Transverse colon (tissue), 4 donors: ENCODE measurements at regions not wholly inside any gene's neighbourhood (a gene's known extent, or its start where the extent isn't known, plus 50 kb on each side); places are given as distances from the start of the nearest gene placed in this dataset.

Experiments
- DNase-seq: peaks from one replicate; pipeline ENCODE4 v3.0.0-alpha.2; 2019
- H3K27ac ChIP-seq, 4 donors: fragments of 200-600 bp; sonication (generic); 2 replicates each; pipeline ENCODE4 v1.5.1; 2016 to 2018; ENCODE audit warnings: inconsistent platforms in 4 of 4
- H3K27me3 ChIP-seq: fragments of 200-600 bp; sonication (generic); 2 replicates; pipeline ENCODE4 v1.5.1; 2017; ENCODE audit warnings: inconsistent platforms
- H3K36me3 ChIP-seq, 4 donors: fragments of 200-600 bp; sonication (generic); 2 replicates each; pipeline ENCODE4 v1.5.1; 2017 to 2019; ENCODE audit warnings: inconsistent platforms in 4 of 4
- H3K4me1 ChIP-seq, 4 donors: fragments of 200-600 bp; sonication (generic); 2 replicates each; pipeline ENCODE4 v1.5.1; 2017 to 2020; ENCODE audit warnings: inconsistent platforms in 4 of 4
- H3K4me3 ChIP-seq, 4 donors: fragments of 200-600 bp; sonication (generic); 1 replicate in 1 of 4; 2 replicates in 3 of 4; pipeline versions ENCODE4 v1.5.1 to v1.6.1; 2017 to 2019; ENCODE audit warnings: inconsistent platforms in 4 of 4
- H3K9me3 ChIP-seq, 2 donors: fragments of 200-600 bp; sonication (generic); 2 replicates each; pipeline ENCODE4 v1.5.1; 2017 to 2019; ENCODE audit warnings: inconsistent platforms in 2 of 2
- EP300 ChIP-seq: sonication (generic); formaldehyde crosslinking; IDR thresholded peaks from one replicate; pipeline ENCODE4 v1.6.1; 2017; ENCODE audit warnings: antibody characterized with exemption, low read depth
- POLR2A ChIP-seq: fragments of 450-650 bp; IDR thresholded peaks from one replicate; pipeline ENCODE4 v1.6.1; 2016; ENCODE audit warnings: antibody characterized with exemption, mild to moderate bottlenecking, moderate library complexity
- POLR2AphosphoS5 ChIP-seq, 3 donors: sonication (generic); formaldehyde crosslinking; IDR thresholded peaks; one replicate each; pipeline ENCODE4 v1.6.1; 2016; ENCODE audit warnings: antibody characterized with exemption in 3 of 3
- WGBS, 2 donors: methylation state at CpG; one replicate each; pipeline ENCODE4 v1.1.5; 2018; ENCODE audit warnings: low coverage in 1 of 2; 5-methylcytosine and 5-hydroxymethylcytosine counted together
- in situ Hi-C, 4 donors: fragments of 200-750 bp; cut with MboI; loops; one replicate each; pipeline versions ENCODE4 v1.15.0 to v1.15.1; 2017; ENCODE audit warnings: low sequenced_read_pairs in 3 of 4, low pct_ligation_motif_present in 1 of 4, low pct_unique_long_range_greater_than_20kb in 1 of 4
- intact Hi-C: fragments of 100-400 bp; cut with DNase I; formaldehyde crosslinking; loops from one replicate; pipeline ENCODE4 v1.15.1; 2023; ENCODE audit warnings: low total_unique reads
- TF ChIP-seq, protein P1 (sequence below), 5 experiments: fragments of 200-600 bp in 3 of 5; fragments of 450-650 bp in 2 of 5; sonication (generic) in 3 of 5; IDR thresholded peaks; 1 replicate in 2 of 5; 2 replicates in 3 of 5; pipeline ENCODE4 v1.5.1; 2016 to 2017; ENCODE audit warnings: antibody characterized with exemption in 5 of 5, inconsistent platforms in 3 of 5, mild to moderate bottlenecking in 2 of 5, moderate library complexity in 1 of 5

DNA sequence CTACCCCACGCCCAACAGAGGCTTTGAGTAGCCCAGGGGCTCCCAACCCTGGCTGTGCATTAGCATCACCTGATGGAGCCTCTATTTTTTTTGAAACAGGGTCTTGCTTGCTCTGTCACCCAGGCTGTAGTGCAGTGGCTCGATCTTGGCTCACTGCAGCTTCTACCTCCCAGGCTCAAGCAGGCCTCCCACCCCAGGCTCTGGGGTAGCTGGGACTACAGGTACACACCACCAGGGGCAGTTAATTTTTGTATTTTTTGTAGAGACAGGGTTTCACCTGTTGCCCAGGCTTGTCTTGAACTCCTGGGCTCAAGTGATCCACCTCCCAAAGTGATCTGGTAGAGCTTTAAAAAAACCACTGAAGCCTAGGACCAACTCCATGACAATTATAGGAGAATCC lies 394.8 kb upstream of the ATP5MC3 start:
- no peak overlapping the region for H3K27ac ChIP-seq
- H3K4me1 ChIP-seq, result no peaks in the 10 kb centered on the region
- no peaks in the 10 kb centered on the region for H3K36me3 ChIP-seq
- no peak overlapping the region for H3K4me3 ChIP-seq
- in situ Hi-C loops (no loop called here), intact Hi-C loops (no loop called here)
- TF ChIP-seq, protein P1, sequence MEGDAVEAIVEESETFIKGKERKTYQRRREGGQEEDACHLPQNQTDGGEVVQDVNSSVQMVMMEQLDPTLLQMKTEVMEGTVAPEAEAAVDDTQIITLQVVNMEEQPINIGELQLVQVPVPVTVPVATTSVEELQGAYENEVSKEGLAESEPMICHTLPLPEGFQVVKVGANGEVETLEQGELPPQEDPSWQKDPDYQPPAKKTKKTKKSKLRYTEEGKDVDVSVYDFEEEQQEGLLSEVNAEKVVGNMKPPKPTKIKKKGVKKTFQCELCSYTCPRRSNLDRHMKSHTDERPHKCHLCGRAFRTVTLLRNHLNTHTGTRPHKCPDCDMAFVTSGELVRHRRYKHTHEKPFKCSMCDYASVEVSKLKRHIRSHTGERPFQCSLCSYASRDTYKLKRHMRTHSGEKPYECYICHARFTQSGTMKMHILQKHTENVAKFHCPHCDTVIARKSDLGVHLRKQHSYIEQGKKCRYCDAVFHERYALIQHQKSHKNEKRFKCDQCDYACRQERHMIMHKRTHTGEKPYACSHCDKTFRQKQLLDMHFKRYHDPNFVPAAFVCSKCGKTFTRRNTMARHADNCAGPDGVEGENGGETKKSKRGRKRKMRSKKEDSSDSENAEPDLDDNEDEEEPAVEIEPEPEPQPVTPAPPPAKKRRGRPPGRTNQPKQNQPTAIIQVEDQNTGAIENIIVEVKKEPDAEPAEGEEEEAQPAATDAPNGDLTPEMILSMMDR (IDR thresholded peaks at IDR 0.05), result no peak
- TF ChIP-seq POLR2A (no peak), EP300 (no peak), POLR2AphosphoS5 (IDR thresholded peaks at IDR 0.05) (no peak)
- WGBS, 2 donors, result 50 to 79% methylated on average over 1 to 2 of the region's 2 CpGs
- no peaks in the 10 kb centered on the region for H3K9me3 ChIP-seq
- DNase-seq, result no peak
- no peaks in the 10 kb centered on the region for H3K27me3 ChIP-seq

DNA sequence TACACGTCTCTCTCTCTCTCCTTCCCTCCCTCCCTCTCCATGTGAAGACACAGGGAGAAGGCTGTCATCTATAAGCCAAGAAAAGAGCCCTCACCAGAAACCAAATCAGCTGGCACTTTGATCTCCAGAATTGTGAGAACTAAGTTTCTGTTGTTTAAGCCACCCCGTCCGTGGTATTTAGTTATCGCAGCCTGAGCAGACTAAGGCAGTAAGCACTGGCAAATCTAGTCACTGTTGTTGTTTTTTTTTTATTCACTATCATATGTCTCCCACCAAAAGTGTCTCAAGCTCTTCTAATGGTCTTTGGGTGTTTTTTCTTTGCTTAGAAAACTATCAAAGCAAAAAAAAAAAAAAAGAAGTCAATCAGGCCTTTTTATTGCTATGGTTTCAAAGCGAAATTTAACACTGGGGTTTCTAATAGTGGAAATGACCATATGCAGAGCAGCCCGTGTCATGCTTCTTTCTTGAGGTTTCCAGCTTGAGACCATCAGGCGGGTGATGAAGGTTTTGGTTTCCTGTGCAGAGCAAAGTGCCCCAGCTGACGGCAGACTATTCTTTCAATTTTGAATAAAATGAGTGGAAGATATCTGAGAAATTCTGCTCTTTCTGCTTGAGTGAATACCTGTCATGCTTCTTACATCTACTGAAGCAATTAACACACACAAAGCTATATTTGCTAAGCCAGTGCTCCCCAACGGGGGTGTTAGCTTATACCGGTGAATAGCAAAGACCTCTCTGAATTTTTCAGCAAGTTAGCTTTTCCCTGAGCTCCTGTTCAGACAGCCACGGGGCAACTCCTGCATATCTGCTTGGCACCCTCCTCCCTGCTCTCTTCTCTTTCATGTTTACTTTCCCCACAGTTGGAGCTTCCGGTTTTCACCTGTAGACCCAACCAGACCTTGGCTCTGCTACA lies 394.1 kb upstream of the ATP5MC3 start:
- intact Hi-C loops (no loop called here), in situ Hi-C loops (no loop called here)
- 57 to 58% methylated on average over 12 of the region's 12 CpGs for WGBS, 2 donors
- no peak overlapping the region for H3K4me3 ChIP-seq
- H3K36me3 ChIP-seq, result no peaks in the 10 kb centered on the region
- TF ChIP-seq EP300 (no peak), POLR2AphosphoS5 (IDR thresholded peaks at IDR 0.05) (no peak), POLR2A (no peak)
- TF ChIP-seq, protein P1 (IDR thresholded peaks at IDR 0.05), result no peak
- no peak overlapping the region for H3K27ac ChIP-seq
- no peak for DNase-seq
- no peaks in the 10 kb centered on the region for H3K9me3 ChIP-seq
- no peaks in the 10 kb centered on the region for H3K4me1 ChIP-seq
- no peaks in the 10 kb centered on the region for H3K27me3 ChIP-seq

DNA sequence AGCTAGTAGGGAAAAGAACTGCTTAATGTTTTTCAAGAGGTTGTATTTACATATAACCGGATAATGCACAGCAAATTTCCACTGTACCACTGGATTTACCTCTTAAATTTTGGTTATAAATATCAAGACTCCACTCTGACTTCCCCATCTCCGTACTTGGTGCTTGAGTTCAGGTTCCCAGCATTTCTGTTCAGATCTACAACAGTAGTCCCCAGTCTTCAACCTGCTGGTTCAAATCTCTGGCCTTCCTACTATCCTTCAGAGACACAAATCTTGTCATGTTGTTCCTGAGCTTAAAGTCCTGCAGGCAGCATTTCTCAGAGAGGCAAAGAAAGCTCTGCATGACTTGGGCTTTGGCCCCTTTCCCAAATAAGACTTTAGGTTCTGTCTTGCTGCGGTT lies 392.6 kb upstream of the ATP5MC3 start:
- no peak for TF ChIP-seq POLR2AphosphoS5 (IDR thresholded peaks at IDR 0.05)
- TF ChIP-seq POLR2A, result no peak
- TF ChIP-seq, protein P1 (IDR thresholded peaks at IDR 0.05), result no peak
- TF ChIP-seq EP300, result no peak
- Histone ChIP-seq H3K36me3 (no peaks in the 10 kb centered on the region), H3K4me1 (no peaks in the 10 kb centered on the region), H3K27me3 (no peaks in the 10 kb centered on the region), H3K27ac (no peak overlapping the region), H3K4me3 (no peak overlapping the region), H3K9me3 (no peaks in the 10 kb centered on the region)
- no peak for DNase-seq
- intact Hi-C loops, result no loop called here
- in situ Hi-C loops, result no loop called here
- 86 to 90% methylated on average over 3 of the region's 3 CpGs for WGBS, 2 donors

DNA sequence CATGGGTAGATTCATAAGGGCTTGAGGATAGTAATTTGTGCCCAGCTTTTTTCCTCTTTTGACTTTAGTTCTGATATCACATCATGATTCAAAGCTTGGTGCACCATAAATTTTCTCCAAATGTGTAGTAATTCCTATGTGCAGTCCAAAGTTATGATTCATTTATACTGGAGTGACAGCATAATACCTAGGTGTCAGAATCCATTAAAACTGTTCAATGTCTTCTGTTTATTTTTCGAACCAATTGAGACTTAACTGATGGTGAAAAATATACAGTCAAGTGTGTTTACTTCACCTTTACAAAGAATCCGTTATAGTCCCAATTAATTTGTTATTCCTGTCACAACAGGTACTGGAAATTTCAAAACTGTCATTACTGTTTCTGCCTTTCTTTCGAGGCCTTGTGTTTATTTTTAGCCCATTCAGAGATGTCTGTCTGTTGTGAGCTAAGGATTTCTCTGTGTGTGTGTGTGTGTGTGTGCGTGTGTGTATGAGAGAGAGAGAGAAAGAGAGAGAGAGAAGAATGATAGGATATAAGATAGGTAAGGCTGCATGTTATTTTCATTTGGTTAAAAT lies 389.7 kb upstream of the ATP5MC3 start:
- in situ Hi-C loops (no loop called here), intact Hi-C loops (no loop called here)
- 54 to 63% methylated on average over 4 of the region's 4 CpGs for WGBS, 2 donors
- no peak for TF ChIP-seq EP300
- TF ChIP-seq POLR2AphosphoS5 (IDR thresholded peaks at IDR 0.05), result no peak
- TF ChIP-seq, protein P1 (IDR thresholded peaks at IDR 0.05), result no peak
- no peak for TF ChIP-seq POLR2A
- H3K36me3 ChIP-seq, result no peaks in the 10 kb centered on the region
- H3K27me3 ChIP-seq, result no peaks in the 10 kb centered on the region
- no peak for DNase-seq
- no peaks in the 10 kb centered on the region for H3K4me1 ChIP-seq
- no peak overlapping the region for H3K4me3 ChIP-seq
- no peaks in the 10 kb centered on the region for H3K9me3 ChIP-seq
- no peak overlapping the region for H3K27ac ChIP-seq
